GM18951 (cell line): ENCODE measurements at regions not wholly inside any gene's neighbourhood (a gene's known extent, or its start where the extent isn't known, plus 50 kb on each side); places are given as distances from the start of the nearest gene placed in this dataset.

Experiments used
- POLR2A ChIP-seq: IDR thresholded peaks from 4 replicates; pipeline ENCODE4 v1.6.1; 2011; ENCODE audit warnings: mild to moderate bottlenecking; ENCODE audit not compliant: insufficient read length, insufficient read depth; ENCODE audit errors: extremely low read depth
- in situ Hi-C: fragments of 300-500 bp; cut with MboI; formaldehyde crosslinking; loops from one replicate; pipeline ENCODE4 v1.12.0; 2022; ENCODE audit warnings: low sequenced_read_pairs, mixed read lengths, inconsistent platforms; ENCODE audit not compliant: unreplicated experiment

GRCh38 chr21:23507501-23507900, 2099.8 kb downstream of the MRPL39 start:
- TF ChIP-seq POLR2A, result no peak
- in situ Hi-C loops, result no loop called here

- in situ Hi-C loops, result no loop called here
- no peak for TF ChIP-seq POLR2A
These were observed 2110.6 kb downstream of the MRPL39 start for GRCh38 chr21:23496729-23497128.

- TF ChIP-seq POLR2A, result no peak
- in situ Hi-C loops, result no loop called here
These were observed 2119.0 kb downstream of the MRPL39 start for GRCh38 chr21:23488245-23488644.

- no peak for TF ChIP-seq POLR2A
- in situ Hi-C loops, result no loop called here
These were observed 2126.6 kb downstream of the MRPL39 start for GRCh38 chr21:23480591-23481270.

- no peak for TF ChIP-seq POLR2A
- in situ Hi-C loops, result no loop called here
These were observed 2128.9 kb downstream of the MRPL39 start for GRCh38 chr21:23478381-23478780.

- TF ChIP-seq POLR2A, result no peak
- in situ Hi-C loops, result no loop called here
These were observed 2131.7 kb downstream of the MRPL39 start for GRCh38 chr21:23475281-23476219.

GRCh38 chr21:23471877-23472276, 2135.4 kb downstream of the MRPL39 start:
- TF ChIP-seq POLR2A, result no peak
- in situ Hi-C loops, result no loop called here

GRCh38 chr21:23463365-23463764, 2143.9 kb downstream of the MRPL39 start:
- no peak for TF ChIP-seq POLR2A
- in situ Hi-C loops, result no loop called here

GRCh38 chr21:23455676-23456075, 2151.6 kb downstream of the MRPL39 start:
- TF ChIP-seq POLR2A, result no peak
- in situ Hi-C loops, result no loop called here

GRCh38 chr21:23452384-23453083, 2154.7 kb downstream of the MRPL39 start:
- in situ Hi-C loops, result no loop called here
- TF ChIP-seq POLR2A, result no peak

- in situ Hi-C loops, result no loop called here
- no peak for TF ChIP-seq POLR2A
These were observed 2162.0 kb downstream of the MRPL39 start for GRCh38 chr21:23445307-23445706.

GRCh38 chr21:23438081-23438480, 2169.2 kb downstream of the MRPL39 start:
- TF ChIP-seq POLR2A, result no peak
- in situ Hi-C loops, result no loop called here

GRCh38 chr21:23402929-23403520, 2204.3 kb downstream of the MRPL39 start:
- in situ Hi-C loops, result no loop called here
- TF ChIP-seq POLR2A, result no peak
